ENCODE measurements at regions not wholly inside any gene's neighbourhood (a gene's known extent, or its start where the extent isn't known, plus 50 kb on each side); places are given as distances from the start of the nearest gene placed in this dataset.

DNA sequence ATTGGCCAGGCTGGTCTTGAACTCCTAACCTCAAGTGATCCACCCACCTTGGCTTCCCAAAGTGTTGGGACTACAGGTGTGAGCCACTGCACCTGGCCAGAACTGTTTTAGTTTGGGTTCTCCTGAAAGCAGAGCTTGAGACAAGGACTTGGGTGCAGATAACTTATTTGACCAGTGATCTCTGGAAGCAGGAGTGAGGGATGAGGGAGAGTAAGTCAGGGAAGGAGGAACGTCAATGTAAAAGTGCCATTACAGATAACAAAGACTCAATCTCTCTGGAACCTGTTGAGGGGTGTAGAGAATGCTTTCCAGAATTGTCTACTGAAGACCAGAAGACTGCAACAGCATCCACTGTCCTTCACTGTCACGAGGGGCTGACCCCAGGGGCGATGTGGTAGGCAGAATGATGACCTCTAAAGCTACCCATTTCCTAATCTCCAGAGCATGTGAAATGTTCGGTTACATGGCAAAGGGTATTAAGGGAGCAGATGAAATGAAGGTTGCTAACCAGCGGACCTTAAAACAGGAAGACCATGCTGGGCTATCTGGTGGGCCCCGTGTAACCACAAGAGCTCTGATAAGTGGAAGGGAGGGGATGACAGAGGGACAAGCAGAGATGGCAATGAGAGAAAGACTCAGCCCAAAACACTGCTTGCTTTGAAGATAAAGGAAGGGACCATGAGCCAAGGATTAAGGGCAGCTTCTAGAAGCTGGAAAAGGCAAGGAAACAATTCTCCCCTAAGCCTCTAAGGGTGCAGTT, 207.8 kb downstream of the RBM19 start:
- DNase-seq (ENCODE audit: low spot score), result no peak
- TF ChIP-seq CTCF (IDR thresholded peaks at IDR 0.05; ENCODE audit: borderline replicate concordance, control extremely low read depth, extremely low read depth, insufficient read depth, missing control alignments), result no peak

GRCh38 chr12:113757221-113758002, 208.7 kb downstream of the RBM19 start:
- no peak for DNase-seq (ENCODE audit: low spot score)
- in situ Hi-C loops (cut with MboI; ENCODE audit: low sequenced_read_pairs, unreplicated experiment), result no loop called here
- TF ChIP-seq CTCF (IDR thresholded peaks at IDR 0.05; ENCODE audit: borderline replicate concordance, control extremely low read depth, extremely low read depth, insufficient read depth, missing control alignments), result no peak

More for the DNA sequence above, 207.8 kb downstream of the RBM19 start:
- in situ Hi-C loops (cut with MboI; ENCODE audit: low sequenced_read_pairs, unreplicated experiment), result no loop called here

- TF ChIP-seq CTCF (IDR thresholded peaks at IDR 0.05; ENCODE audit: borderline replicate concordance, control extremely low read depth, extremely low read depth, insufficient read depth, missing control alignments), result no peak
- in situ Hi-C loops (cut with MboI; ENCODE audit: low sequenced_read_pairs, unreplicated experiment), result no loop called here
- no peak for DNase-seq (ENCODE audit: low spot score)
Observed at GRCh38 chr12:113756609-113757008, 209.5 kb downstream of the RBM19 start.

- in situ Hi-C loops (cut with MboI; ENCODE audit: low sequenced_read_pairs, unreplicated experiment), result no loop called here
- DNase-seq (ENCODE audit: low spot score), result no peak
- TF ChIP-seq CTCF (IDR thresholded peaks at IDR 0.05; ENCODE audit: borderline replicate concordance, control extremely low read depth, extremely low read depth, insufficient read depth, missing control alignments), result no peak
Observed at GRCh38 chr12:113755098-113755497, 211.0 kb downstream of the RBM19 start.

GRCh38 chr12:113751513-113751912, 214.6 kb downstream of the RBM19 start:
- in situ Hi-C loops (cut with MboI; ENCODE audit: low sequenced_read_pairs, unreplicated experiment), result no loop called here
- TF ChIP-seq CTCF (IDR thresholded peaks at IDR 0.05; ENCODE audit: borderline replicate concordance, control extremely low read depth, extremely low read depth, insufficient read depth, missing control alignments), result no peak
- no peak for DNase-seq (ENCODE audit: low spot score)

DNA sequence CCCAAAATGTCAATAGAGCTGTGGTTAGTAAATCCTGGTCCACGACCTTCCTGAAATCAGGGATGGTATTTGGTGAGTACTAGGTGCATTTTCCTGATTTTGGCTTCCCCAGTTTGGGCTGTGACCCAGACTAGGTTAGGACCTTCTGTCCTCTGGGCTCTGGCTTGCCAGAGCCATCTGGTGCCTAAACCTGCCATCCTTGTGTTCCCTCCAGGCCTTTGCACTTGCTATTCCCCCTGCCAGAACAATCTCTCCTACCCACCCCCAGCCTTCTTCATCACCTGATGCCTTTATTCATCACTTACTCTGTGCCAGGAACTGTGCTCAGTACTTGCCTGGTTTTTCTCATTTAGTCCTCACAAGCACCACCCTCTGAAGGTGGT, 216.7 kb downstream of the RBM19 start:
- in situ Hi-C loops (cut with MboI; ENCODE audit: low sequenced_read_pairs, unreplicated experiment), result no loop called here
- DNase-seq (ENCODE audit: low spot score), result no peak
- no peak for TF ChIP-seq CTCF (IDR thresholded peaks at IDR 0.05; ENCODE audit: borderline replicate concordance, control extremely low read depth, extremely low read depth, insufficient read depth, missing control alignments)

All from GM13976 (cell line).